Activated T-cell treated with anti-CD3 and anti-CD28 coated beads, Interleukin-2, amount 50 U/mL, for 1 hour (primary cell): ENCODE measurements at regions not wholly inside any gene's neighbourhood (a gene's known extent, or its start where the extent isn't known, plus 50 kb on each side); places are given as distances from the start of the nearest gene placed in this dataset.
"Not testable (repeated sequence)": the region's sequence is repeated elsewhere in the genome, so short reads cannot be mapped to it uniquely, and the experiment has no call there.

ENCODE experiments used
- DNase-seq: peaks from one replicate; pipeline ENCODE4 v3.0.0-alpha.2; 2020

- DNase-seq, result no peak
Observed at GRCh38 chr5:174970502-174970901, 246.1 kb downstream of the MSX2 start.

- DNase-seq, result no peak
Observed at GRCh38 chr5:174953871-174954270, 229.5 kb downstream of the MSX2 start.

- DNase-seq, result peak; percentile 25
Observed at GRCh38 chr5:174951151-174951780, 226.9 kb downstream of the MSX2 start.

GRCh38 chr5:174947548-174947947 lies 223.2 kb downstream of the MSX2 start:
- DNase-seq, result no peak

- DNase-seq, result no peak
Observed at GRCh38 chr5:174945853-174946252, 221.5 kb downstream of the MSX2 start.

- DNase-seq, result no peak
Observed at GRCh38 chr5:174943785-174944184, 219.4 kb downstream of the MSX2 start.

GRCh38 chr5:174943002-174943401 lies 218.6 kb downstream of the MSX2 start:
- not testable (repeated sequence) for DNase-seq

GRCh38 chr5:174937201-174938123 lies 213.1 kb downstream of the MSX2 start:
- no peak for DNase-seq

- DNase-seq, result peak; percentile 37
Observed at GRCh38 chr5:174935854-174936474, 211.6 kb downstream of the MSX2 start.

GRCh38 chr5:174931033-174931432 lies 206.7 kb downstream of the MSX2 start:
- not testable (repeated sequence) for DNase-seq

GRCh38 chr5:174925586-174925985 lies 201.2 kb downstream of the MSX2 start:
- DNase-seq, result no peak

GRCh38 chr5:174922955-174923354 lies 198.6 kb downstream of the MSX2 start:
- DNase-seq, result no peak

GRCh38 chr5:174920906-174921550 lies 196.6 kb downstream of the MSX2 start:
- no peak for DNase-seq

GRCh38 chr5:174919351-174919750 lies 195.0 kb downstream of the MSX2 start:
- no peak for DNase-seq

- no peak for DNase-seq
Observed at GRCh38 chr5:174918655-174919054, 194.3 kb downstream of the MSX2 start.

- no peak for DNase-seq
Observed at GRCh38 chr5:174917976-174918554, 193.7 kb downstream of the MSX2 start.

GRCh38 chr5:174917435-174917834 lies 193.1 kb downstream of the MSX2 start:
- DNase-seq, result not testable (repeated sequence)

- DNase-seq, result not testable (repeated sequence)
Observed at GRCh38 chr5:174916924-174917323, 192.5 kb downstream of the MSX2 start.

- no peak for DNase-seq
Observed at GRCh38 chr5:174916227-174916626, 191.8 kb downstream of the MSX2 start.

- DNase-seq, result no peak
Observed at GRCh38 chr5:174911118-174911517, 186.7 kb downstream of the MSX2 start.

GRCh38 chr5:174910245-174910737 lies 185.9 kb downstream of the MSX2 start:
- peak; percentile 38 for DNase-seq

- no peak for DNase-seq
Observed at GRCh38 chr5:174903172-174903732, 178.9 kb downstream of the MSX2 start.
